ENCODE measurements at regions not wholly inside any gene's neighbourhood (a gene's known extent, or its start where the extent isn't known, plus 50 kb on each side); places are given as distances from the start of the nearest gene placed in this dataset.

- Histone ChIP-seq H3K4me1 (peaks cover 0 to 9% (median 0%) of the 10 kb centered on the region in 4 donors), H3K36me3 (no peaks in the 10 kb centered on the region), H3K27me3 (no peaks in the 10 kb centered on the region), H3K27ac (no peak overlapping the region), H3K9me3 (no peaks in the 10 kb centered on the region), H3K4me3 (no peak overlapping the region)
- no peak for TF ChIP-seq CTCF (IDR thresholded peaks at IDR 0.05)
- TF ChIP-seq POLR2A (IDR thresholded peaks at IDR 0.05), result no peak
- intact Hi-C loops (cut with DNase I), result no loop called here
- 61% methylated on average over 8 of the region's 13 CpGs for whole genome bisulfite sequencing (ENCODE audit: insufficient coverage, low coverage, low lambda C conversion rate, missing lambda C conversion rate)
- ATAC-seq (no peak), DNase-seq (no peak)
Observed at GRCh38 chr1:5597171-5597850, 394.9 kb downstream of the NPHP4 start.

DNA sequence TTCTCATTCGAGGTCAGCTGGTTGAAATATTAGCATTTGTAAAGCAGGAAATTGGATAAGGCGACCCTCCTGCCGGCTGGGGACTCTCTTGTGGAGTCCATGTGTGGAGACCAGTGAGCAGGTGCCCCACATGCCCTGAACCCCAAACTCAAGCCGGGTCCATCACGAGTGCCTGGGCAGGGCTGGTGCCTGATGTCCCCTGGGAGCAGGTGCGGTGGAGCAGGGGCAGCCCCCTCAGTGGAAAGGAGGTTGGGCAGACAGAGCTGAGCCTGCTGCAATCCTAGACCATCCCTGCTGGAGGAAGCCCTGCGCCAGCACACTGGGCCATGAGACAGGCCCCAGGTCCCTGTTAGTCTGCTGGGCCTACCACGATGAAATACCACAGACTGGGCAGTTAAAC, 395.6 kb downstream of the NPHP4 start:
- Histone ChIP-seq H3K4me3 (no peak overlapping the region), H3K9me3 (no peaks in the 10 kb centered on the region), H3K27ac (no peak overlapping the region), H3K36me3 (no peaks in the 10 kb centered on the region), H3K4me1 (peaks cover 0 to 9% (median 0%) of the 10 kb centered on the region in 4 donors), H3K27me3 (no peaks in the 10 kb centered on the region)
- intact Hi-C loops (cut with DNase I), result no loop called here
- DNase-seq, result no peak
- TF ChIP-seq CTCF (IDR thresholded peaks at IDR 0.05), result no peak
- TF ChIP-seq POLR2A (IDR thresholded peaks at IDR 0.05), result no peak
- 80% methylated on average over 1 of the region's 8 CpGs for WGBS (ENCODE audit: insufficient coverage, low coverage, low lambda C conversion rate, missing lambda C conversion rate)
- ATAC-seq, result no peak

DNA sequence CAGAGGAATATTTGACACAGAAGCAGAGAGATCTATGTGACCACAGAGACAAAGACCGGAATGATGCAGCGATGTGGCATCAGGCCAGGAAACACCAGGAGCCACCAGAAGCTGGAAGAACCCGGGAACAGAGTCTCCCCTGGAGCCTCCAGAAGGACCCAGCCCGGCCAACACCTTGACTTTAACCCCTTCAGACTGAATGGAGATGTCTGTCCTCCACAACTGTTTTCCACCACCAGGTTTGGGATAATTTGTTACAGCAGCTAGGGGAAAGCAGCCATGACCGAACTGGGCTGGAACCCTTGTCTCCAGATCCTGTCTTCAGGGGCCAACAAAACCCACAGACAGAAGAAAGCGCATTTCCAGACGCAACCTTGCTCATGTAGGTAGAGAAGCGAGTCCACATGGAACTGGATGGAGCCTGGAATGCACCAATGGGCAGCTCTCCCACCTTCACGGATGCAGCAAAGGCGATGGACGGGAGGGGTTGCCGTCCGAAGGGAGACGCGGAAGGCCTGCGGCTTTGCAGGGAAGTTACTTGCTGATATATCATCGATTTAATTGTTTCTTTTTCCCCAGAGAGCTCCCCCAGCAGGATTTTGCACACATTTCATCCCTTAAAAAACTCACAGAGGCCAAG, 396.6 kb downstream of the NPHP4 start:
- DNase-seq, result no peak
- ATAC-seq, result no peak
- H3K4me1 ChIP-seq, result peaks cover 0 to 9% (median 0%) of the 10 kb centered on the region in 4 donors
- intact Hi-C loops (cut with DNase I), result no loop called here
- H3K9me3 ChIP-seq, result peaks cover 0 to 5% (median 2%) of the 10 kb centered on the region in 4 donors
- 54% methylated on average over 7 of the region's 17 CpGs for WGBS (ENCODE audit: insufficient coverage, low coverage, low lambda C conversion rate, missing lambda C conversion rate)
- no peaks in the 10 kb centered on the region for H3K27me3 ChIP-seq
- no peaks in the 10 kb centered on the region for H3K36me3 ChIP-seq
- no peak overlapping the region for H3K27ac ChIP-seq
- no peak overlapping the region for H3K4me3 ChIP-seq
- TF ChIP-seq POLR2A (IDR thresholded peaks at IDR 0.05) (no peak), CTCF (IDR thresholded peaks at IDR 0.05) (no peak)

DNA sequence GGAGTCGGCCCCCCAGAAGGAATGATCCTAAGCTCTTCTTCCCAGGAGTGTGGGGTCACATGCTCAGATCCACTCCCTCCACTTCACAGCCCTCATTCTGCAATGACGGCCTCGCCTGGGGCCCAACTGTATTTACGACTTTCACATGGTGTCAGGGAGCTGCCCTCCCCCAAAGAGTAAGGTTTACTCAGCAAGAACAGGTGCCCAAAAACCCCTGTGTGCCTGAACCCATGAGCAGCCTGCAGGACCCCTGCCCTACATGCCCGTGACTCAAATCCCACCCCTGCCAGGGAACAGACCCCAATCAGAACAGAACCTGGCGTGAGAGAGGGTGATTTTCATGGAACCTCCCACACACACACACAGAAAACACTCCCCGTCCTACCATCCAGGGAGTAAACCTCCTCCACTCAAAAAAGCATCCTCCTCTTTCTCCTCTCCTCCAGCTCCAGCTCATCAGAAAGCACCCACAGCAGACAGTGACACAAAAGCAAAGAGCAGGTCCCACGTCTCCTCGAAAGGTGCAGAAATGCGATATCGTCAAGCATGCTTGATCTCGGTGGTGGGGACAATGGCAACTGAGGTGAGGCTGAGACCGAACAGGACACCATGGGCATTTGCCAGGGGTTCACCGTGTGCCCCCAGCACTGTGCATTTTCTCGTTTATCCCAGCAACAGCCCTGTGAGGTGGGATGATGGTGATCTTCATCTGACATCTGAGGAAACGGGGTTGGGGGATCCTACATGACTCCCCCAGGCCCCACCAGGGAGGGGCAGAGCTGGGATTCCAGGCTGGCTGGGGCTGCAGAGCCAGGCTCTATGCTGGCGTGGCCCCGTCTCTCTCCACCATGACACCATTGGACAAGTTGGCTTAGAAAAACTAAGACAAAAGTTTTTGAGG, 397.9 kb downstream of the NPHP4 start:
- ATAC-seq, result no peak

More for the DNA sequence above, 397.9 kb downstream of the NPHP4 start:
- intact Hi-C loops (cut with DNase I), result no loop called here
- Histone ChIP-seq H3K4me3 (no peak overlapping the region), H3K4me1 (peaks cover 0 to 9% (median 0%) of the 10 kb centered on the region in 4 donors), H3K27ac (no peak overlapping the region), H3K27me3 (no peaks in the 10 kb centered on the region), H3K9me3 (peaks cover 0 to 7% (median 2%) of the 10 kb centered on the region in 4 donors), H3K36me3 (no peaks in the 10 kb centered on the region)
- no peak for DNase-seq
- WGBS (ENCODE audit: insufficient coverage, low coverage, low lambda C conversion rate, missing lambda C conversion rate), result 37% methylated on average over 8 of the region's 18 CpGs
- TF ChIP-seq CTCF (IDR thresholded peaks at IDR 0.05) (no peak), POLR2A (IDR thresholded peaks at IDR 0.05) (no peak)

Measured in right lobe of liver (tissue), 6 donors.